GM12865 (cell line): ENCODE measurements at regions not wholly inside any gene's neighbourhood (a gene's known extent, or its start where the extent isn't known, plus 50 kb on each side); places are given as distances from the start of the nearest gene placed in this dataset.
"Not testable (repeated sequence)": the region's sequence is repeated elsewhere in the genome, so short reads cannot be mapped to it uniquely, and the experiment has no call there.

ENCODE experiments used
- DNase-seq: peaks from one replicate; pipeline ENCODE4 v3.0.0; 2010; ENCODE audit warnings: low read depth
- H3K4me3 ChIP-seq: 2 replicates; pipeline ENCODE4 v1.5.1; 2011; ENCODE audit warnings: mild to moderate bottlenecking, low read depth, low read length, control low read depth

DNA sequence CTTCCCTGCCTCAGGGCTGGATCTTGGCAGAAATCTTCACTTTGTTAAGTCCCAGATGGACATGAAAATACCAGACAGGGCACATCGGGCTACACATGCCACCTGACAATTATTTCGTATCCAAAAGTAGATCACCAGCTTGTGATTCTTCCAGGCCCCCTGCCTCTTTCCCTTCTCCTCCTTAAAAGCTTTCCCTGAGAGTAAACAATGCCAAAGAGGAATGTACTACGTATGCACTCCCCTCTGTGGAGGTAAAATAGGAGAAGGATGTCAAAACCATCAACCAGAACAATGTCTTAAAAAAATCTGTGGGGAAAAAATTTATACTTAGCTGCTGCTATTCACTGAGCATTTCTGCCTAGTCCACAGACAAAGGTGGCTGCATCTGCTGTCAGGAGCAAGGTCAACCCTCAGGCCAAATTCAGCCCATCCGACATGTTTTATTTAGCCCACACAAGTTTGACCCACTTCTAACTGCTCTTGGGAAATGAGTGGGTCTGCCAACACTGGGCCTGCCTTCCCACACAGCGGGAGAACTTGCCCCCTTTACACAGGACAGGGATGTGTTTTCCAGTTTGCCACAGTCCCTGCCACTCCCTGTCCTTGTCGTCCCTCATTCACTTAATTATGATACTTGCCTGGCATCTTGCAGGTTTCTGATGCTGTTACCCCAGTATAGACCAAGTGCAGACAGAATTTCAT is 165.8 kb upstream of the NBPF9 start:
- not testable (repeated sequence) for H3K4me3 ChIP-seq

DNA sequence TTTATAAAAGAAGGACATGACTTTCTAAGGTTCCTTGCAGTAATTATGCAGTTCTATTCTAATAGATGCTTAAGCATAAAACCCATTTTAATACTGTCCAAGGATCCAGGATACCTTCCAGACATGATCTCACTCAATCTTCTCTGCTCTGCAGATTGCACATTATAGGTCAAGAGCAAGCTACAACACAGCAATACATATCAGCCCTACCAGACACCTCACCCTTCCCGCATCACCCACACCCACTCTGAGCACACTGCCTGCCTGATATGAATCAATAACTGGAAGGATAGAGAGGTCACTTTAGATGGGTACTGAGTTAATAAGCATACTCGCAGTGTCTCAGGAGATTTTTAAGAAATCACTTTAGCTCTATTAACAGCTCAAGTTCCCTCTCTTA is 166.5 kb upstream of the NBPF9 start:
- DNase-seq, H3K4me3 ChIP-seq: not testable (repeated sequence)

More for the DNA sequence above, 165.8 kb upstream of the NBPF9 start:
- DNase-seq, result not testable (repeated sequence)

DNA sequence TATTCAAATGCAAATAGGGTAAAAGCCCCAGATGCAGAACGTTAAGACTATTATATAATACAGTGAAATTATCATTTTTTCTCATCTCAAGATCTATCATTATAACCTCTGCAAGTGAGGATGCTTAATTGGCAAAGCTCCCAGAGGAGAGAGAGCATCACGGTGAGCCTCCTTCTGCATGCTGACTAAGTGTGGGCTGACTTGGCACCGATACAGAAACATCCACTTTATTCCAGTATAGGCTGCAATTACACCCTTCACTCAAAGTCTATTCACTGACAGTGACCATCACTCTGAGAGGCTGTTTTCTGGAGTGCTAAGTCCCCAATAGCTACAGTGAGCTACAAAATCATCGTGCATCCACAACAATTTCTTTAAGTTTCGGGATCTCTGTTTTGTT is 171.1 kb upstream of the NBPF9 start:
- DNase-seq, H3K4me3 ChIP-seq: not testable (repeated sequence)

DNA sequence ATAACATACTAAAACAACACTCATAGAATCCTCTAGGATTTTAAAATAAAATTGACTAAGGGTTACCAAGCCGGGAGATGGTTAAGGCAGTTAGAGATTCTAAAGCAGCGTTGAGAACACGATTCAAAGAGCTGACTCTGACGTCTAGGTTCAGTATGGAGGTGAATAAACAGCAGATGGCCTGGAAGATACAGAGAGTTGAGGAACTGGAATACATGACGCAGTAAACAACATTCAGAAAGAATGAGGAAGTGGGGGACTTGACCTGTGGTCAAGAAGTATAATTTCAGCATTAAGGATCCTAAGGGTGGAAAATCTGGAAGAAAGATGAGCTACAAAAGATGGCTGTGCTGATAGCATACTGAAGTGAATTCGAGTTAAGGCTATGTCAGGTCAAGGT is 172.5 kb upstream of the NBPF9 start:
- DNase-seq, H3K4me3 ChIP-seq: not testable (repeated sequence)

DNA sequence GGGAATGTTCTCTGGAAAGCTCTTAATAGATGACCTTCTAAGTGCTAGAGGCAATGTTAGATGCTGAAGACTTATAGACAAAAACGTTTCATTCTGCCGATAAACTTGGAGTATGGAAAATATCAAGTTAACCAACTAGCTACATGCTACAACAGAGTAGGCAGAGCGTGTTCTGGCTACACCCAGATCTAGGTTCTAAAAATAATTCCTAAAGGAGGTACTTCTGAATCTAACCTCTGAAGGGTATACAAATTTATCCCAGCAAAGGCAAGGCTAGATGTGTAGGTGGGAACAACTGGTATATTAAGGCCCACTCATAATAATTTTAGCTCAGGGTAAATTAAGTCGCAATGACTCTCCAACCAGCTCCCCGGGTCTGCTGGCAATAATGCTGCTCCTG is 173.1 kb upstream of the NBPF9 start:
- not testable (repeated sequence) for H3K4me3 ChIP-seq, DNase-seq

DNA sequence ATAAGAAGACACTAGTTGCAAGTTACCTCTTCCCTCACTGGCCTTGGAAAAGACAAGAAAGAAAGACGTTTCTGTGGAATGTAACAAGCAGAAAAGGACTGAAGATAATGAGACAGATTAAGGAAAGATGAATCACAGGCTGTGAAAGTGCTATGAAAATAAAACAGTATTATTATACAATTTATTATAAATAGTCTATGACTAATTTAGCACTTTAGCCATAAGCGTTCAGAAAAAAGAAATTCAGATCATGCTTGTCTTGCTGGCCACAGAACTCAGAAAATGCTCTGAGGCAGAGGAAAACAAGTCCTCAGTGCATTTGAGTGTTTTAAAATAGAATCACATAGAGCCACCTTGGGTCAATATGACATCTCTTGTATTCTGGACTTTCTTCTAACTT is 174.8 kb upstream of the NBPF9 start:
- not testable (repeated sequence) for DNase-seq, H3K4me3 ChIP-seq

DNA sequence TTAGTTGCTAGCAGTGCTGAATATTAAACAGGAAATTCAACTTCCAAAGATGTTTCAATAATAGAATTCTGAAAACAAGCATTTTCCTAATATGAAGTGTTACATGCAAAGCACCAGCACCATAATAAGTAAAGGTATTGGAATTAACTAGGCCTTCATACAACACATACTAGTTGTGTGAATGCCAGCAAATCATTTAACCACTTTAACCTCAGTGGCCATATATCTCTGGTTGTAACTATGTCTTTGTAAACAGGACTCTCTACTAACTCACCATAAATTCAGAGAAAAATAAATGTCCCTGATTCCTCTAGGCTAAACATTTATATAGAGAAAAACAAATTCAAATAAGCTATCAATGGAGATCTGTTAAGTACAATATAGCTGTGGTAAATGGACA is 175.7 kb upstream of the NBPF9 start:
- DNase-seq, H3K4me3 ChIP-seq: not testable (repeated sequence)

DNA sequence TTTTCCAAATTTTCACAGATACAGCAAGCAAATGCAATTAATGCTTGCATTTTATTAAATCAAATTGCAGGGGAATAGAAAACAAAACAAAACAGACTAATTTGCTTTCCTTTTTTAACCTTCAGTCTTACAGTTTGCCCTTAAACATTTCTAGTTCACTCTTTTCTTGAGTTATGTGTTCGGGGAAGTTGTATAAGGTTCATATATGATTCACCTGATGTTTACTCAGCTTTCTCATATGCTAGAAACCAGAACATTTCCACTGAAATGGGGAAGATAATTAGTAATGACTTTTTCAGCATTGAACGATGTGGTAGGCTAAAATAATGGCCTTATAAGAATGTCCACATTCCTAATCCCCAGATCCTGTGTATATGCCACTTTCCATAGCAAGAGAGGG is 176.2 kb upstream of the NBPF9 start:
- not testable (repeated sequence) for DNase-seq, H3K4me3 ChIP-seq

DNA sequence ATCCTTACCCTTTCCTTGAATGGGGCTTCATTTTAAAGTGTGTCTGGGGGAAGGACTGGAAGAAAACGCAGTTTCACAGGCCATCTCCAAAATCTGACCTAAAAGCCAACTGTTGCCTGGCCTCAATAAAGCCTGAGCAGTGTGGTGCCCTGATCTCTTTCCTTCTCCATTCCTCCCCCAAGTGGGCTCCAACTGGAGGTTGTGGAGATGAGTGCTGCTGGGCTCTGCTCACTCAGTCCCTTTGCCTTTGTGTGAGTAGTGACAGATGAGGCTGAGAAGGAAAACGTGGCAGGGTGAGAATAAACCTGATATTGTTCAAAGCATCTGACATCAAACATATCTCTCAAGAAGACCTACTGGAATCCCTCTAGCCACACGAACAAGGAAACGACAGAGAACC is 181.4 kb upstream of the NBPF9 start:
- DNase-seq, H3K4me3 ChIP-seq: not testable (repeated sequence)

DNA sequence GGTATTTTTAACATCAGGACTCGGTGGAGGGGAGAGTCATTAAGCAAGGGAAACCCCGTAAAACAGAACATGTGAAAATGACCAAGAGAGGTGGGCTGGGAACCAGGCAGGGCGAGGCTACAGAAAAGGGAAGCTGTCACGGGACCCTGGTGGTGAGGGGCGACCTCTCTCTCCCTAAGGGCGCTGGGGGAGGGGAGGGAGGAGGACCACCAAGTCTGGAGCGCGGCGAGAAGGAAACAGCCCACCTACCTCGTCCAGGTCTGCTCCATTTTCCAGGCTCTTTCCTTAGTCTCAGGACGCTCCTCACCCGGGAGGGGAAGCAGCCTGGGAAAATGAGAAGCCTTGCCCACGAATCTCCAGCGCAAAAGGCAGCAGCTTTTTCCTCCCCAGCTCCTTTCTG is 181.9 kb upstream of the NBPF9 start:
- not testable (repeated sequence) for DNase-seq, H3K4me3 ChIP-seq

DNA sequence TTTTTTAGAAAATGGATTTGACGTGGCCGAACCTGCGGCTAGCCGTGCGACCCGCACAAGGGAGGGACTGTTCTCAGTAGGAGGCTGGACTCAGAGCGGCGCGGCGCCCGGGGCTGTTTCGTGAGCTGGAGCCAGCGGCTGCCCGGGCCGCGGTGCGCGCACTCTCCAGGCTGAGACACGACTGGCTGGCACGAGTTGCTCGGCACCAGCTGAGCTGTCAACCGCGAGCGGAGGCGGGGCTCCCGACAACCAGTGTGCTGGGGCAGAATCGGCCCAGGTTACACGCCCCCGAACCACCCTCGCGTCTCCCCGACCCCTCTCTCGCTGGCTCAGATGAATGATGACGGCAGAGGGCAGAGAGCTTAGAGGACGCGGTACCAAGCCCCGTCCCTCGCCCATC is 182.3 kb upstream of the NBPF9 start:
- DNase-seq, H3K4me3 ChIP-seq: not testable (repeated sequence)

DNA sequence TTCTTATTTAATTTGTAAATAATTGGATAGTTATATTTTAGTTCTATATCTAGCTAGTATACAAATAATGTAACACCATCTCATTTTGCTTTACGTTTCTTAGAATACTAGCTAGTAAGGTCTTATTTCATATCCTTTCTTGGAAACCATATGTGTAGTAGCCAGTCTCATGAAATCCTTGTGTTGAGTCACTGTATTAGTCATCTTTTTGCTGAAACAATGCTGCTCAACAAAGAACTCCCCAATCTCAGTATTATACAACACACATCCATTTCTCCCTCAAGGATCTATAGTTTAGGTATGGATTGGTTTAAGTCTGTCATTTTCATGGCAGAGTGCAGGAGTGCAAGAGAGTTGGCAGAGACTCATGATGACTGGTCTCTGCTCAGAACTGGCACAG is 185.2 kb upstream of the NBPF9 start:
- not testable (repeated sequence) for H3K4me3 ChIP-seq, DNase-seq

DNA sequence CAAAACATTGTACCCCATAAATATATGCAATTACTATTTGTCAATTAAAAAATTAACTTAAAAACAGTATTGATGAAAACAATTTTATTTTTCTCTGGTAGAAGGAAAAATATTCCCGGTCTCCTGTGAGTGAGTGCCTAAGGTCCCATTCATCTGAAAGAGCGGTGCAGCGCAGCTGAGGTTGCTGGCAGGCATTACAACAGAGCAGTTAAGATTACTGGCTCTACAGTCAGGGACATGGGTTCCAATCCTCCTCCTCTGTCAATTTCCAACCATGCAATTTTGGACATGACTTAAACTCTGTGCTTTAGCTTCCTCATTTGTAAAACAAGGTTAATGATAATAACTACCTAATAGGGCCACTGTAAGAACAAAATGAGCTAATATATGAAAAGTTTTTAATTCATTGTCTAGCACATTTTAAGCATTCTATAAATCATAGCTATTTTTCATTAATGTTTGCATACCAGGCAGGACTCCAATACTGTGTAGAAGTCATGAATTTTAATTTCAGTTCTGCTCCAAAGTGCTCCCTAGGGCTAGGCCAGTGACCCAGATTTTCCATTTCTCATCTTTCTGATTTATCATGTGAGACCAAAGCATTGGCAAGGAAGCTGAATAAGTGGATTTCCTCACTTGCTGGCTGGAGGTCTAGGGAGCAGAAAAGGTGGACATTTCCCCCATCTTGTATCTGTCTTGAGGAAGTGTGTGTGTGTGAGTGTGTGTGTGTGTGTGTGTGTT is 174.2 kb upstream of the NBPF19 start:
- not testable (repeated sequence) for H3K4me3 ChIP-seq, DNase-seq

DNA sequence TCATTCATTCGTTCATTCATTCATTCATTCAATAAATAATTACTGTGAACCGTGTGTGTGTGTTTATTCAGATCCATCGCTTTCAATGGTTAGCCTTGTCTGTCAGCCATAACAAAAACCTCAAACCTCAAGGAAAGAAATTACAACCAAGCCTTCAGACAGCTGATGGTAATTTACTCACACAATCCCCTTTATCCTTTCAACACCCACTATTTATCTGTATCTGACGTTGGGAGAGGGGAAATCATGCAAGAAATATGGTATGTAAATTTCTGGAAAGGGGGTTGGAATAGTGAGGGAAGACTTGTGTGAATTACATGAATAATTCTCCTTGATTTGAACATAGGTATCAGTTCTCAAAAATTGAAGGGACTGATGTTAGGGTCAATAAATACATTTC is 173.6 kb upstream of the NBPF19 start:
- DNase-seq, H3K4me3 ChIP-seq: not testable (repeated sequence)

DNA sequence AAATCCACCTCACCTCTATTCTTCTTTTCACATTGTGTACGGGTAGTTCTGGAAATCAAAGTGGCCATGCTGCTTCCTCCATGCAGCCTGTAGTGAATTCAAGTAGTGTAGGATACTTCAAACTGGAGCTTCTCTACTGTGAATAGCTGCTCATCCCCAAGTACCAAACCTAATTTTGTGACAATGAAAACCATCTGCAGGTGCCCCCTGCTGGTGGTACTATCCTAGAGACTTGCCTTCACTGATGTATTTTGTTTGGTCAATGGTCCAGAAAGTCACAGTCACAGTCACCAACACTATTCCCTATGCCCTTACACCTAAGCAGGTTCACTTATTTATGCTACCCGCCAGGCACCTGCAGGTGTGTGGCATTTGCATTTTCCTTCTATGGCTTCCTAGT is 170.0 kb upstream of the NBPF19 start:
- not testable (repeated sequence) for H3K4me3 ChIP-seq

DNA sequence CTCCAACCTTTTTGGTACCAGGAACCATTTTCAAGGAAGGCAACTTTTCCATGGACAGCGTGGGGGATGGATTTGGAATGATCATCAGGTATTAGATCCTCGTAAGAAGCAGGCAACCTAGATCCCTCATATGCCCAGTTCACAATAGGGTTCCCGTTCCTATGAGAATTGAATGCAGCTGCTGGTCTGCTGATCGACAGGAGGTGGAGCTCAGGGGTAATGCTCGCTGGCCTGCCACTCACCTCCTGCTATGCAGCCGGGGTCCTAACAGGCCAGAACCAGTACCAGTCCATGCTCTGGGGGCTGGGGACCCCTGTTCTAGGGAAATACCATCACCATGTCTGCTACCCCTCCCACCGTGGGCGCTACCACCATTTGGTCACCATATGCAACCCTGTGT is 167.2 kb upstream of the NBPF19 start:
- not testable (repeated sequence) for H3K4me3 ChIP-seq, DNase-seq

More for the DNA sequence above, 170.0 kb upstream of the NBPF19 start:
- DNase-seq, result not testable (repeated sequence)

DNA sequence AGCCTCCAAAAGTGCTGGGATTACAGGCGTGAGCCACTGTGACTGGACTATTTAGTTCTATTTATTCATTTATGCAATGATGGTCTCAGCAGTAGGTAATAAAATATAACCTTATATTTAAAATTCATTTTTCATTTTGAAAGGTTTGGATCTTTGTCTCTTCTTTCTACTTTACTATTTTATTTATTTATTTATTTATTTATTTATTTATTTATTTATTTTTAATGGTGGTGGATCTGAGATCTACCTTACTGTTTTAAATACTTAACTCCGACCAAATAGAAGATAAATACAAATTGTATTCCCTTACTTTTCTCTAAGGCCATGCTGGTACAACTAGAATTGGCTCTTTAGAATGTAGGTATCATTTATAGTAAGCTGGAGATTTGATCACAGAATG is 159.9 kb upstream of the NBPF19 start:
- not testable (repeated sequence) for DNase-seq, H3K4me3 ChIP-seq

DNA sequence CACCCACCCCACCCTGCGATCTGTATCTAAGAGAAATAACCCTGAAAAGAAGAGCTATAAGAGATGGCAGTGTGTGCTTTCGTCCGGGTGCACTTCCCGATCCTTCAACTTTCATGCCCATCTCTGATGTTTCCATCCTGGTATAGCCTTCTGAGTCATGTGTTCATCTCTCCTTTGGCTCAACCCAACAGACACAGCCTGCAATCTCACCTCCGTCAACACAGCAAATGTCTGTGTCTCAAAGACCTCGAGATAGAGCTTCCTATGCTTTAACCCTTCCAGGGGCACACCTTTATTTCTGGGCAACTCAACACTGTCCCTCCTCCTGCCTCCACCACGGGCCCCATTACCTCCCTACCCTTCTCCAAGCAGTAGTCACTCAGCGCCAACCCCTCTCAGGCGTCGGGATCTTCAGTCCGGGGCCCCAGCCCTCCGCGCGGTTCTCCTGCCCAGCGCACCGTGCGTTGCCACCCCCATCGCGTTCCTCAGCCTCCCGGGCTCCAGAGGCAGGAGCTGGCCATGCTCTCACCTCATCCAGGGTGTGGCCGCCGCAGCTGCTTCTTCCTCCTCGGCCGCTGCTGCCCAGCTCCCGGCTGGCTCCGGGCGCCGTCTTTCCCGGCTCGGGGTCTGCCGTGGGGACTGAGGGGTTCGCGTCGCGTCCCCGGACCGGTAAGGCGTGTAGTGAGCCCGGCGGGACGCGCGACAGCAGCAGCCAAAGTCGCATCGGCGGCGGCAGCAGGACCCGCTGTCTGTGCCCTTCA is 153.7 kb upstream of the NBPF19 start:
- H3K4me3 ChIP-seq, DNase-seq: not testable (repeated sequence)

DNA sequence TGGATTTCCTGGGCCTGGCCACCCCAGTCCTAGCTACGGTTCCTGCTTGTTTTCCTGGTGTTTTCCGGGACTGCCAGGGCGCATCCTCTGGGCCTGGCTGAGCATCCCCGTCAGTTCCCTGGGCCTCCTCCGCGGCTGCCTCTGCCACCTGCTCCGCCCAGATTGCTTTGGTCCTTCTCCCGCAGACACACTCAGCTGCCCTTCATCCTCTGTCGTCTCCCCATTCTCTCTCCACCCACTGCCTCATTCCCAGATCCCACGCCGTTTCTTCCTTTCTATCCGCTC is 153.2 kb upstream of the NBPF19 start:
- DNase-seq, H3K4me3 ChIP-seq: not testable (repeated sequence)

DNA sequence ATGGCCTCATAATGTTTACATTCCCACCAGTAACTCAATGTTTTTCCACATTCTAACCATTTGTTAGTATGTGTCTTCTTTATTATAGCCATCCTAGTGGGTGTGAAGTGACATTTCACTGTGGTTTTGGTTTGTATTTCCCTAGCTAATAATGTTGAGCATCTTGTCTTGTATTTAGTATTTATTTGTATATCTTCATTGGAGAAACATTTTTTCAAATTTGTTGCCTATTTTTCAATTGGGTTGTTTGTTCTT is 144.8 kb upstream of the NBPF19 start:
- not testable (repeated sequence) for H3K4me3 ChIP-seq, DNase-seq
